Transverse colon (tissue), 4 donors: ENCODE measurements at regions not wholly inside any gene's neighbourhood (a gene's known extent, or its start where the extent isn't known, plus 50 kb on each side); places are given as distances from the start of the nearest gene placed in this dataset.
"Not testable (repeated sequence)": the region's sequence is repeated elsewhere in the genome, so short reads cannot be mapped to it uniquely, and the experiment has no call there.

Experiments used
- DNase-seq: peaks from one replicate; pipeline ENCODE4 v3.0.0-alpha.2; 2019
- H3K27ac ChIP-seq, 4 donors: fragments of 200-600 bp; sonication (generic); 2 replicates each; pipeline ENCODE4 v1.5.1; 2016 to 2018; ENCODE audit warnings: inconsistent platforms in 4 of 4
- H3K27me3 ChIP-seq: fragments of 200-600 bp; sonication (generic); 2 replicates; pipeline ENCODE4 v1.5.1; 2017; ENCODE audit warnings: inconsistent platforms
- H3K36me3 ChIP-seq, 4 donors: fragments of 200-600 bp; sonication (generic); 2 replicates each; pipeline ENCODE4 v1.5.1; 2017 to 2019; ENCODE audit warnings: inconsistent platforms in 4 of 4
- H3K4me1 ChIP-seq, 4 donors: fragments of 200-600 bp; sonication (generic); 2 replicates each; pipeline ENCODE4 v1.5.1; 2017 to 2020; ENCODE audit warnings: inconsistent platforms in 4 of 4
- H3K4me3 ChIP-seq, 4 donors: fragments of 200-600 bp; sonication (generic); 1 replicate in 1 of 4; 2 replicates in 3 of 4; pipeline versions ENCODE4 v1.5.1 to v1.6.1; 2017 to 2019; ENCODE audit warnings: inconsistent platforms in 4 of 4
- H3K9me3 ChIP-seq, 2 donors: fragments of 200-600 bp; sonication (generic); 2 replicates each; pipeline ENCODE4 v1.5.1; 2017 to 2019; ENCODE audit warnings: inconsistent platforms in 2 of 2
- EP300 ChIP-seq: sonication (generic); formaldehyde crosslinking; IDR thresholded peaks from one replicate; pipeline ENCODE4 v1.6.1; 2017; ENCODE audit warnings: antibody characterized with exemption, low read depth
- POLR2A ChIP-seq: fragments of 450-650 bp; IDR thresholded peaks from one replicate; pipeline ENCODE4 v1.6.1; 2016; ENCODE audit warnings: antibody characterized with exemption, mild to moderate bottlenecking, moderate library complexity
- POLR2AphosphoS5 ChIP-seq, 3 donors: sonication (generic); formaldehyde crosslinking; IDR thresholded peaks; one replicate each; pipeline ENCODE4 v1.6.1; 2016; ENCODE audit warnings: antibody characterized with exemption in 3 of 3
- WGBS, 2 donors: methylation state at CpG; one replicate each; pipeline ENCODE4 v1.1.5; 2018; ENCODE audit warnings: low coverage in 1 of 2; 5-methylcytosine and 5-hydroxymethylcytosine counted together
- in situ Hi-C, 4 donors: fragments of 200-750 bp; cut with MboI; loops; one replicate each; pipeline versions ENCODE4 v1.15.0 to v1.15.1; 2017; ENCODE audit warnings: low sequenced_read_pairs in 3 of 4, low pct_ligation_motif_present in 1 of 4, low pct_unique_long_range_greater_than_20kb in 1 of 4
- intact Hi-C: fragments of 100-400 bp; cut with DNase I; formaldehyde crosslinking; loops from one replicate; pipeline ENCODE4 v1.15.1; 2023; ENCODE audit warnings: low total_unique reads
- TF ChIP-seq, protein P1 (sequence below), 5 experiments: fragments of 200-600 bp in 3 of 5; fragments of 450-650 bp in 2 of 5; sonication (generic) in 3 of 5; IDR thresholded peaks; 1 replicate in 2 of 5; 2 replicates in 3 of 5; pipeline ENCODE4 v1.5.1; 2016 to 2017; ENCODE audit warnings: antibody characterized with exemption in 5 of 5, inconsistent platforms in 3 of 5, mild to moderate bottlenecking in 2 of 5, moderate library complexity in 1 of 5

DNA sequence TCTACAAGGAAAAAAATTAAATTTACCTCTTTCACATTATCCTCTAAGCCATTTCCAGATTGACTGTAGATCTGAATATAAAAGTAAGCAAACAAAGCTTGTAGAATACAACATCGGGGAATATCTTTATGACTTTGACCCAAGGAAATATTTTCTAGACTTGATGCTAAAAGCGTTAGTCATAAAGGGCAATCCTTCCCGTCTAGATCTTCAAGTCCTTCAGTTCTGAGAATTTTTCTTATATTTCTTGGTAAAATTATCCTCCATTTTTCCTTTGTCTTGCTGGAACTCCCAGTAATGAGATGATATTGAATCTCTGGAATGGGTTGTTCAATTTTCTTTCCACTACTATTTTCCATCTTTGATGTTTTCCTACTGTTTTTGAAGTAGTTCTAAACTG is 77.8 kb upstream of the ZNF184 start:
- in situ Hi-C loops, result no loop called here
- H3K27ac ChIP-seq, result no peak overlapping the region
- DNase-seq, result no peak
- peaks cover 100% of the 10 kb centered on the region for H3K27me3 ChIP-seq
- no peaks in the 10 kb centered on the region for H3K9me3 ChIP-seq
- H3K4me3 ChIP-seq, result no peak overlapping the region
- intact Hi-C loops, result no loop called here
- H3K4me1 ChIP-seq, result peaks cover 0 to 3% (median 0%) of the 10 kb centered on the region in 4 donors
- H3K36me3 ChIP-seq, result no peaks in the 10 kb centered on the region
- TF ChIP-seq, protein P1, sequence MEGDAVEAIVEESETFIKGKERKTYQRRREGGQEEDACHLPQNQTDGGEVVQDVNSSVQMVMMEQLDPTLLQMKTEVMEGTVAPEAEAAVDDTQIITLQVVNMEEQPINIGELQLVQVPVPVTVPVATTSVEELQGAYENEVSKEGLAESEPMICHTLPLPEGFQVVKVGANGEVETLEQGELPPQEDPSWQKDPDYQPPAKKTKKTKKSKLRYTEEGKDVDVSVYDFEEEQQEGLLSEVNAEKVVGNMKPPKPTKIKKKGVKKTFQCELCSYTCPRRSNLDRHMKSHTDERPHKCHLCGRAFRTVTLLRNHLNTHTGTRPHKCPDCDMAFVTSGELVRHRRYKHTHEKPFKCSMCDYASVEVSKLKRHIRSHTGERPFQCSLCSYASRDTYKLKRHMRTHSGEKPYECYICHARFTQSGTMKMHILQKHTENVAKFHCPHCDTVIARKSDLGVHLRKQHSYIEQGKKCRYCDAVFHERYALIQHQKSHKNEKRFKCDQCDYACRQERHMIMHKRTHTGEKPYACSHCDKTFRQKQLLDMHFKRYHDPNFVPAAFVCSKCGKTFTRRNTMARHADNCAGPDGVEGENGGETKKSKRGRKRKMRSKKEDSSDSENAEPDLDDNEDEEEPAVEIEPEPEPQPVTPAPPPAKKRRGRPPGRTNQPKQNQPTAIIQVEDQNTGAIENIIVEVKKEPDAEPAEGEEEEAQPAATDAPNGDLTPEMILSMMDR (IDR thresholded peaks at IDR 0.05), result no peak
- 47 to 52% methylated on average over 3 of the region's 3 CpGs for WGBS, 2 donors

DNA sequence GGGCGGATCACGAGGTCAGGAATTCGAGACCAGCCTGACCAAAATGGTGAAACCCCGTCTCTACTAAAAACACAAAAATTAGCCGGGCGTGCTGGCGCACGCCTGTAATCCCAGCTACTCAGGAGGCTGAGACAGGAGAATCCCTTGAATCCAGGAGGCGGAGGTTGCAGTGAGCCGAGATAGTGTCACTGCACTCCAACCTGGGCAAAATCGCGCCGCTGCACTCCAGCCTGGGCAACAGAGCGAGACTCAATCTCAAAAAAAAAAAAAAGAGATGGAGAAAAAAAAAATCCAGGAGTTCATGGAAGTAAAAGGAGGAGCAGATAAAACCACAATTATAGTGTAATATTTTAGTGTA is 76.3 kb upstream of the ZNF184 start:
- H3K27ac ChIP-seq, H3K9me3 ChIP-seq, H3K4me3 ChIP-seq, DNase-seq, in situ Hi-C loops, intact Hi-C loops, H3K4me1 ChIP-seq, H3K36me3 ChIP-seq: not testable (repeated sequence)
- WGBS, 2 donors, result 87 to 95% methylated on average over 11 to 14 of the region's 14 CpGs
- H3K27me3 ChIP-seq, result peaks cover 100% of the 10 kb centered on the region

DNA sequence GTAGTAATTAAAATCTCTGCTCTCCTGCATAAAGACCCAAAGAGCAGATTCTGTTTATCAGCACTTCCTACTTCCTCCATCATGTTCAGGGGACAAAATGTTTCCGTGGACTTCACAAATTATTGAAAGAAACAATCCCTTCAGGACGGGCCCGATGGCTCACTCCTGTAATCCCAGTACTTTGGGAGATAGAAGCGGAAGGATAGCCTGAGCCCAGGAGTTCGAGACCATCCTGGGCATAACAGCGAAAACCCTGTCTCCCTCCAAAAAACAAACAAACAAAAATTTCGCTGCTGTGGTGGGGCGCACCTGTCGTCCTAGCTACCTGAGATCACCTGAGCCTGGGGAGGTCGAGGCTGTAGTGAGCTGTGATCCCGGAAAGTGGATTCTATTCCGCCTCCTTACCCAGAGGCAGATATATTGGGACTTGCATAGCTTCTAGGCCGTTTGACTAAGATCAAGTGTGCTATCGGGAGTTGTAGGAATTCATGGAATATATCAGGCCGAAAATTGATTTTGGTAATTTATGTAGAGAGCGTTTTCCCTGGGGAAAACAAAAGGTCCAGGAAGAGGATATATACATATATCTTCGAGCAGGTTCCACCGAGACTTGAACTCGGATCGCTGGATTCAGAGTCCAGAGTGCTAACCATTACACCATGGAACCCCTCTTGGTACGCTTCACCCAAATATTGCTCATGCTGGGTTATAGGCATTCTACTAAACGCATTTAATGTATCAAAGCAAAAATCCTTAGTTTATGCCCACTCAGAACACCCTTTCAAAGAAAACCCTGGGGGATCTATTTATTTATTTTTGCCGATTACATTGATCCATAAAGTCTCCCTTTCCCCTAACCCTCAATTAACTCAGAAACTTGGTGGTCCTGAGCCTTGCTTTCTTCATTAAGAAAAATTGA is 74.5 kb upstream of the ZNF184 start:
- in situ Hi-C loops (no loop called here), intact Hi-C loops (no loop called here)
- 37 to 61% methylated on average over 15 to 23 of the region's 23 CpGs for WGBS, 2 donors
- H3K9me3 ChIP-seq, result no peaks in the 10 kb centered on the region
- H3K27ac ChIP-seq, result no peak overlapping the region
- H3K4me3 ChIP-seq, result no peak overlapping the region
- H3K36me3 ChIP-seq, result no peaks in the 10 kb centered on the region
- DNase-seq, result no peak
- TF ChIP-seq EP300 (no peak), POLR2AphosphoS5 (IDR thresholded peaks at IDR 0.05) (no peak), POLR2A (no peak)
- TF ChIP-seq, protein P1 (IDR thresholded peaks at IDR 0.05), result no peak
- peaks cover 0 to 9% (median 4%) of the 10 kb centered on the region in 4 donors for H3K4me1 ChIP-seq
- peaks cover 100% of the 10 kb centered on the region for H3K27me3 ChIP-seq

DNA sequence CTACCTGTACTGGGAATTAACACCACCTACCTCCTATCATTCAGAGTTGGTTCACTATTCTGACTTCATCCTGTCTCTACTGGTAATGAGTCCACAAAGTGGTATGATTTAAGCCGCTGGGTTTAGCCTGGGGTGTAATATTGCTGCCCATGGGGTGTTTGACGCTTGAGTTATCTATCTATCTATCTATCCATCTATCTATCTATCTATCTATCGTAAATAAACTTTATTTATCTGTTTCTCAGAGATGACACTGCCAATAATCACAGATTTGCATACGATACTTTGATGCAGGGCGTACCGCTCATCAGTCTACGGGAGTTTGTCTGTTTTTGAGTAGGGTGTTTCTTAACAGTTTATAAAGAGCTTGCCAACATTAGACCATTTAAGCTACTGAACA is 73.6 kb upstream of the ZNF184 start:
- H3K27me3 ChIP-seq, result peaks cover 100% of the 10 kb centered on the region
- H3K27ac ChIP-seq, result no peak overlapping the region
- H3K9me3 ChIP-seq, result no peaks in the 10 kb centered on the region
- H3K4me3 ChIP-seq, result no peak overlapping the region
- H3K4me1 ChIP-seq, result peaks cover 0 to 9% (median 4%) of the 10 kb centered on the region in 4 donors
- no peaks in the 10 kb centered on the region for H3K36me3 ChIP-seq
- no peak for TF ChIP-seq EP300
- TF ChIP-seq POLR2AphosphoS5 (IDR thresholded peaks at IDR 0.05), result no peak
- WGBS, 2 donors, result 79 to 90% methylated on average over 7 of the region's 7 CpGs
- in situ Hi-C loops (no loop called here), intact Hi-C loops (no loop called here)
- no peak for DNase-seq

DNA sequence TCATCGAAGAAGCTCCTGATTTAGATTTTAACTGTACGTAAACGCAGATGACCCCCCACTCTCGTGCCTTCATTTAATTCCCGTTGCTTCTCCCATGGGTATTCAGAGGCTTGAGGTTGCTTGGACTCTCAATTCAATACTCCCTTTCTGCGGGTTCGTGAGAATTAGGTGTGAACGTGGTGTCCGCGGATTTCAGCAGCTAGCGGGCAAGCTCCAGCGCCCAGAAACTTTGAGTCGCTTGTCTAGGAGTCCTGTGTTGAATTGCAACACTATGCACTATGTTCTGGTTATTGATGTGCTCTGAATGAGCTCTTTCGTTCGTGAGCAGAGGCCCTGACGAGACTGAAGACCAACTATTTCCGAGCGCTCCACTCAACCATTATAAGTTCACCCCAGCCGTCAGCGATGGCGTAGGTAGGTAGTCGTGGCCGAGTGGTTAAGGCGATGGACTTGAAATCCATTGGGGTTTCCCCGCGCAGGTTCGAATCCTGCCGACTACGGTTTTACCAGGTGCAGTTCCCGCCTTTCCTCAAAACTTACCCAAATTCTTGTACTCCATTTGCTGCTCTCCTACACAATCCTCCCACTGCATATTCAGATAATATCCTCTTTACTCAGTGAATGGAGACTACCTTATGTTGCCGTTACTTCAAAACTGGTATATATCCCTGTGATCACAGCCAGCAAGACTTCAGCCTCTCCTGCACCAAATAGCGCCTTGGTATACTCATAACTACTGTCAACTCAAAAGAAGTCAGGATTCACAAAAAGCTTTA is 72.6 kb upstream of the ZNF184 start:
- Histone ChIP-seq H3K4me1 (peaks cover 0 to 9% (median 4%) of the 10 kb centered on the region in 4 donors), H3K4me3 (no peak overlapping the region), H3K27ac (no peak overlapping the region), H3K9me3 (no peaks in the 10 kb centered on the region), H3K36me3 (no peaks in the 10 kb centered on the region), H3K27me3 (peaks cover 98% of the 10 kb centered on the region)
- in situ Hi-C loops (no loop called here), intact Hi-C loops (no loop called here)
- no peak for DNase-seq
- WGBS, 2 donors, result 25 to 27% methylated on average over 6 to 32 of the region's 32 CpGs
- TF ChIP-seq POLR2A (no peak), EP300 (no peak), POLR2AphosphoS5 (IDR thresholded peaks at IDR 0.05) (no peak)
- TF ChIP-seq, protein P1 (IDR thresholded peaks at IDR 0.05), result no peak
